ENCODE measurements at regions not wholly inside any gene's neighbourhood (a gene's known extent, or its start where the extent isn't known, plus 50 kb on each side); places are given as distances from the start of the nearest gene placed in this dataset.

DNA sequence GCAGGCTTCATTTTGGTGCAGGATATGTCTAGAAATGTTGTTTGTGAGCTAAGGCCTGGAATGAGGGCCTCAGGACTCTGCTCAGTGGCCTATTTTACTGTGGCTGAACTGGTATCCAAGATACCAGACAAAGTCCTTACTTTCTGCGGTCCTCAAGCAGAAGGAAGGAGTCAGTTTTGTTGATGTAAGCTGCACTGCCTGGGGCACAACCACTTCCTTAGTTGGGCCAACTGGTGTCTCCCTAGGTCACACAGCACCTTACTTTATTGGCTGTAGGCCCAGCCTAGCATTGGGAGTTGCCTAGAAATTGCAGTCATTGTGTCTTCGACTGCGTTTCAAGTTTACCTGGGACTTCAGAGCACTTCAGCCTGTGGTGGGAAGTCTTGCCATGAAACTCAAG is 1322.7 kb downstream of the AMY1C start:
- TF ChIP-seq, protein P1, sequence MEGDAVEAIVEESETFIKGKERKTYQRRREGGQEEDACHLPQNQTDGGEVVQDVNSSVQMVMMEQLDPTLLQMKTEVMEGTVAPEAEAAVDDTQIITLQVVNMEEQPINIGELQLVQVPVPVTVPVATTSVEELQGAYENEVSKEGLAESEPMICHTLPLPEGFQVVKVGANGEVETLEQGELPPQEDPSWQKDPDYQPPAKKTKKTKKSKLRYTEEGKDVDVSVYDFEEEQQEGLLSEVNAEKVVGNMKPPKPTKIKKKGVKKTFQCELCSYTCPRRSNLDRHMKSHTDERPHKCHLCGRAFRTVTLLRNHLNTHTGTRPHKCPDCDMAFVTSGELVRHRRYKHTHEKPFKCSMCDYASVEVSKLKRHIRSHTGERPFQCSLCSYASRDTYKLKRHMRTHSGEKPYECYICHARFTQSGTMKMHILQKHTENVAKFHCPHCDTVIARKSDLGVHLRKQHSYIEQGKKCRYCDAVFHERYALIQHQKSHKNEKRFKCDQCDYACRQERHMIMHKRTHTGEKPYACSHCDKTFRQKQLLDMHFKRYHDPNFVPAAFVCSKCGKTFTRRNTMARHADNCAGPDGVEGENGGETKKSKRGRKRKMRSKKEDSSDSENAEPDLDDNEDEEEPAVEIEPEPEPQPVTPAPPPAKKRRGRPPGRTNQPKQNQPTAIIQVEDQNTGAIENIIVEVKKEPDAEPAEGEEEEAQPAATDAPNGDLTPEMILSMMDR (conservative IDR thresholded peaks at IDR 0.05), result no peak
- TF ChIP-seq EZH2 (IDR thresholded peaks at IDR 0.05; ENCODE audit: low read depth), result no peak

Data from PC-9 (cell line).